ENCODE measurements at regions not wholly inside any gene's neighbourhood (a gene's known extent, or its start where the extent isn't known, plus 50 kb on each side); places are given as distances from the start of the nearest gene placed in this dataset.

DNA sequence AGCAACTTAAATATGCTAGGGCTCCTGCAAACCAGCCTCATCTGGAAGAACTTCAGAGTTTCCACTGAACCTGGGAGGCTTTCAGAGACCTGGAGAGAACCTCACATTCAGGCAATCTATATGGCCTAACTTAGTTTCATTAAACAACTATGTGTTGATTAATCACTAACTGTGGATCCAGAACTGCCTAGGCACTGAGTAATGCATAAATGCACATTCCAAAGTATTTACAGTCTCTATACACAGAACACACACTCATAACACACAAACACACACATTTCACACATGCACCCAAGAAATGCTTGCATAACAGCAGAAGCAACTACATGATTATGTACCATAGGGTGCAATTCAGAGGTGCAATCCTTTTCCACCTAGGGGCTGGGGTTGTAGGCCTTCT lies 552.8 kb downstream of the BCL11A start:
- no peaks in the 10 kb centered on the region for H3K9me3 ChIP-seq (ENCODE audit: severe bottlenecking)
- no peaks in the 10 kb centered on the region for H3K36me3 ChIP-seq
- H3K27ac ChIP-seq, result no peak overlapping the region
- no peak for DNase-seq
- no peak overlapping the region for H3K4me3 ChIP-seq (ENCODE audit: low read depth, low read length)
- TF ChIP-seq, protein P1, sequence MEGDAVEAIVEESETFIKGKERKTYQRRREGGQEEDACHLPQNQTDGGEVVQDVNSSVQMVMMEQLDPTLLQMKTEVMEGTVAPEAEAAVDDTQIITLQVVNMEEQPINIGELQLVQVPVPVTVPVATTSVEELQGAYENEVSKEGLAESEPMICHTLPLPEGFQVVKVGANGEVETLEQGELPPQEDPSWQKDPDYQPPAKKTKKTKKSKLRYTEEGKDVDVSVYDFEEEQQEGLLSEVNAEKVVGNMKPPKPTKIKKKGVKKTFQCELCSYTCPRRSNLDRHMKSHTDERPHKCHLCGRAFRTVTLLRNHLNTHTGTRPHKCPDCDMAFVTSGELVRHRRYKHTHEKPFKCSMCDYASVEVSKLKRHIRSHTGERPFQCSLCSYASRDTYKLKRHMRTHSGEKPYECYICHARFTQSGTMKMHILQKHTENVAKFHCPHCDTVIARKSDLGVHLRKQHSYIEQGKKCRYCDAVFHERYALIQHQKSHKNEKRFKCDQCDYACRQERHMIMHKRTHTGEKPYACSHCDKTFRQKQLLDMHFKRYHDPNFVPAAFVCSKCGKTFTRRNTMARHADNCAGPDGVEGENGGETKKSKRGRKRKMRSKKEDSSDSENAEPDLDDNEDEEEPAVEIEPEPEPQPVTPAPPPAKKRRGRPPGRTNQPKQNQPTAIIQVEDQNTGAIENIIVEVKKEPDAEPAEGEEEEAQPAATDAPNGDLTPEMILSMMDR (IDR thresholded peaks at IDR 0.05; ENCODE audit: low read depth, low read length), result no peak
- no peaks in the 10 kb centered on the region for H3K27me3 ChIP-seq (ENCODE audit: insufficient read depth, low read depth, severe bottlenecking)

DNA sequence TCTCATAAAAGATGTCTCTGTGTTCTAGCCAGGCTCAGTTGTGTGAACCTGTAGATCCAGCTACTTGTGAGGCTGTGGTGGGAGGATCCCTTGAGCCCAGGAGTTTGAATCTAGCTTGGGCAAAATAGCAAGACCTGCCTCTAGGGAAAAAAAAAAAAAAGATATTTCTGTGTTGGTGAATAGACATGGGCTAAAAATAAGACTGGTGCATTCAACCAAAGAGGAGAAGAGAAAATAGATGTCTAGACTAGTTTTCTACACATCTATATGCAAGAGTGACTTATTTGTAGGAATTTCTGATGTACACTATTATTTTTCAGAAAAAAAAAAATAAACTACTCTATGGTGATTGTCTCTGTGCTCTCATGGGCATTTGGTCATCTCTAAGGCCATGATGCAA lies 555.1 kb downstream of the BCL11A start:
- TF ChIP-seq, protein P1 (IDR thresholded peaks at IDR 0.05; ENCODE audit: low read depth, low read length), result no peak
- H3K9me3 ChIP-seq (ENCODE audit: severe bottlenecking), result no peaks in the 10 kb centered on the region
- no peaks in the 10 kb centered on the region for H3K36me3 ChIP-seq
- no peak for DNase-seq
- no peaks in the 10 kb centered on the region for H3K27me3 ChIP-seq (ENCODE audit: insufficient read depth, low read depth, severe bottlenecking)
- H3K27ac ChIP-seq, result no peak overlapping the region
- no peak overlapping the region for H3K4me3 ChIP-seq (ENCODE audit: low read depth, low read length)

DNA sequence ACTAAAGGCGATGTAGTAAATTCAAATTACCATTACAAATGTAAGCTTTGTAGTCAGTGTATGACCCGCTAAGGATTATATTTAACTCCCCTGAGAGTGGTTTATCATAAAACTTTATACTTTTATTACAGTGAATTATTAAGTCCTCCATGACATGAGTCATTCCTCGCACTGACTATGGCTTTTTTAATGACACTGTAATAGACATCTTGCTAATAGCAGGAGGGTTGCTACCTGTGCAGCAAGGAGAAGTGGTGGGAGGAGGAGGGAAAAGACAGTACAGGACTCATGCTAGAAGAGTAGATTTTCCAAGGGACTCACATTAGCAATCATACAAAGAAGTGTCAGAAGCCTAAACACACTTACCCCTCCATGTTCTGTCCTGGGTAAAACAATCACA lies 556.1 kb downstream of the BCL11A start:
- no peak for DNase-seq
- H3K27me3 ChIP-seq (ENCODE audit: insufficient read depth, low read depth, severe bottlenecking), result no peaks in the 10 kb centered on the region
- H3K9me3 ChIP-seq (ENCODE audit: severe bottlenecking), result no peaks in the 10 kb centered on the region
- no peak overlapping the region for H3K4me3 ChIP-seq (ENCODE audit: low read depth, low read length)
- TF ChIP-seq, protein P1 (IDR thresholded peaks at IDR 0.05; ENCODE audit: low read depth, low read length), result no peak
- no peak overlapping the region for H3K27ac ChIP-seq
- H3K36me3 ChIP-seq, result no peaks in the 10 kb centered on the region

DNA sequence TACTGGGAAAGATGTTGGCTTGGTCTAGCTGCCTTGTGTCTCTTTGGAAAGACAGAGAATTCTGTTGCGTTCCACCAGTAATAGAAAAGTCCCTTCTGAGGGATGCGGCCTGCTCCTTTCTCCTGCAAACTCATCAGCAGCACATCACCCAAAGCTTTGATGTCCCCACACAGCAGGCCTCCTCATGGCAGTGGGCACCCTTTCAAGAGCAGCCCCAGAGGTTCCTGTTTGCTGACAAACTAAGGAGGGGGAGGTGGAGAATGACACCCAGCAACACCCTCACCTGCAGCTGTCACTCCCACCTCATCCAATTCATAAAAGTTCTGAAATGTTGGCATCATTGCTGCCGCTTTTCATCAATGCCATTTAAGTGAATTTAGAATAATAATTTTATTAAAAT lies 556.6 kb downstream of the BCL11A start:
- Histone ChIP-seq H3K27ac (no peak overlapping the region), H3K4me3 (ENCODE audit: low read depth, low read length) (no peak overlapping the region), H3K27me3 (ENCODE audit: insufficient read depth, low read depth, severe bottlenecking) (no peaks in the 10 kb centered on the region), H3K9me3 (ENCODE audit: severe bottlenecking) (no peaks in the 10 kb centered on the region), H3K36me3 (no peaks in the 10 kb centered on the region)
- no peak for DNase-seq
- TF ChIP-seq, protein P1 (IDR thresholded peaks at IDR 0.05; ENCODE audit: low read depth, low read length), result no peak

DNA sequence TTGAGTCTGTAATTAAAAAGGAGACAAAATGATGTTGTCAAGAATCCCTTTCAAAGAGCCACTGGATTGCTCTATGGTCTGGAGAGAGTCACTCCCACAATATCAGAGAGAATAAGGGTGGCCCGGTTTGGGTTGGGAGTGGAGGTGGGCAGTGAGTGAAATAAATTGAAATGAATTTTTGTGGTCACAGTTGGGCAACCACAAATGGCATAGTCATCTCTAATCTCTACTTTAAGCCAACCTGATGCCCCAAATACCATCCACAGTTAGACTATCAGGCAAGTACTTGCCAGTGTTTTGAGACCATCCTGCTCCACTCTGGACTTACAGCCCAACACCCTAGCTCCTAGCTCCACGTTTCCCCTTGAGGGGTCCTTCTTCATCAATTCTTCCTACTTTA lies 559.7 kb downstream of the BCL11A start:
- H3K27me3 ChIP-seq (ENCODE audit: insufficient read depth, low read depth, severe bottlenecking), result no peaks in the 10 kb centered on the region
- no peak overlapping the region for H3K4me3 ChIP-seq (ENCODE audit: low read depth, low read length)
- no peaks in the 10 kb centered on the region for H3K9me3 ChIP-seq (ENCODE audit: severe bottlenecking)
- no peak for DNase-seq
- TF ChIP-seq, protein P1 (IDR thresholded peaks at IDR 0.05; ENCODE audit: low read depth, low read length), result no peak
- H3K36me3 ChIP-seq, result no peaks in the 10 kb centered on the region
- no peak overlapping the region for H3K27ac ChIP-seq

DNA sequence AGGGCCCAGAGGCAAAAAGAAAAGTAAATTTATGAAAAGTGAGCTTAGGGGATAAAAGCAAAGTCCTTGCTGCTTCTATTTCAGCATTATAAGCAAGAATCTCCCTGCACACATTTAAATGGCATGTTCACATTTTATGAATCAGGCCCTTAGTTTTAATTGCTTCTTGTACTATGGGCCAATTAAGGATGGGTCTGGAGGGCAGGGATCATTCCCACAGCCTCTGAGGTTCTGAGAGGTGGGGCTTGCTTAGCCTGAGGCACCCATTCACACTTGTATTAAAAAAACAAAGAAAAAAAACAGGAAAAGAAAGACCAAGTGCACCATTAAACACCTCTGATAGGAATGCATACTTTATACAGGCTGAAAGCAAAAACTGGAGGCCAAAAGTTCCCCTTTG lies 565.1 kb downstream of the BCL11A start:
- H3K36me3 ChIP-seq, result no peaks in the 10 kb centered on the region
- H3K27me3 ChIP-seq (ENCODE audit: insufficient read depth, low read depth, severe bottlenecking), result no peaks in the 10 kb centered on the region
- no peak overlapping the region for H3K4me3 ChIP-seq (ENCODE audit: low read depth, low read length)
- DNase-seq, result no peak
- TF ChIP-seq, protein P1 (IDR thresholded peaks at IDR 0.05; ENCODE audit: low read depth, low read length), result no peak
- H3K27ac ChIP-seq, result no peak overlapping the region
- H3K9me3 ChIP-seq (ENCODE audit: severe bottlenecking), result no peaks in the 10 kb centered on the region

All from WERI-Rb-1 (cell line).